H9 (cell line): ENCODE measurements at regions not wholly inside any gene's neighbourhood (a gene's known extent, or its start where the extent isn't known, plus 50 kb on each side); places are given as distances from the start of the nearest gene placed in this dataset.
"Not testable (repeated sequence)": the region's sequence is repeated elsewhere in the genome, so short reads cannot be mapped to it uniquely, and the experiment has no call there.

Source experiments
- DNase-seq: peaks from one replicate; pipeline ENCODE4 v3.0.0-alpha.2; 2017
- H2AFZ ChIP-seq: one replicate; pipeline ENCODE4 v1.6.1; 2013; ENCODE audit warnings: mild to moderate bottlenecking, low read length, control low read depth, moderate library complexity
- H2AK5ac ChIP-seq: 2 replicates; pipeline ENCODE4 v1.6.1; 2013; ENCODE audit warnings: low read length, control low read depth, mixed read lengths; ENCODE audit not compliant: insufficient read length
- H2BK120ac ChIP-seq: one replicate; pipeline ENCODE4 v1.6.1; 2013; ENCODE audit warnings: low read depth, mild to moderate bottlenecking, low read length, control low read depth, inconsistent platforms; ENCODE audit not compliant: poor library complexity, severe bottlenecking
- H2BK12ac ChIP-seq: 2 replicates; pipeline ENCODE4 v1.6.1; 2013; ENCODE audit warnings: low read length, control low read depth, mixed read lengths, low read depth; ENCODE audit not compliant: insufficient read length
- H2BK15ac ChIP-seq: 2 replicates; pipeline ENCODE4 v1.6.1; 2013; ENCODE audit warnings: low read depth, low read length, control low read depth
- H2BK20ac ChIP-seq: one replicate; pipeline ENCODE4 v1.6.1; 2013; ENCODE audit warnings: low read depth, mild to moderate bottlenecking, low read length, control low read depth, inconsistent platforms; ENCODE audit not compliant: poor library complexity, severe bottlenecking
- H2BK5ac ChIP-seq: 2 replicates; pipeline ENCODE4 v1.6.1; 2013; ENCODE audit warnings: low read length, control low read depth, mixed read lengths; ENCODE audit not compliant: insufficient read length
- H3K14ac ChIP-seq: 2 replicates; pipeline ENCODE4 v1.6.1; 2013; ENCODE audit warnings: low read length, control low read depth; ENCODE audit not compliant: insufficient read depth
- H3K18ac ChIP-seq: 2 replicates; pipeline ENCODE4 v1.6.1; 2013; ENCODE audit warnings: low read depth, mild to moderate bottlenecking, mixed read lengths, low read length, control low read depth; ENCODE audit not compliant: insufficient read length
- H3K23ac ChIP-seq: 2 replicates; pipeline ENCODE4 v1.6.1; 2013; ENCODE audit warnings: low read length, control low read depth, mixed read lengths, low read depth; ENCODE audit not compliant: insufficient read length
- H3K23me2 ChIP-seq: 2 replicates; pipeline ENCODE4 v1.6.1; 2013; ENCODE audit warnings: low read depth, mild to moderate bottlenecking, mixed read lengths, low read length, control low read depth; ENCODE audit not compliant: insufficient read length, poor library complexity, severe bottlenecking
- H3K27ac ChIP-seq: 2 replicates; pipeline ENCODE4 v1.5.1; 2013; ENCODE audit warnings: low read length, control low read depth, mixed read lengths, low read depth; ENCODE audit not compliant: insufficient read length
- H3K27me3 ChIP-seq: 2 replicates; pipeline ENCODE4 v1.6.1; 2013; ENCODE audit warnings: low read length, control low read depth, inconsistent platforms; ENCODE audit not compliant: insufficient read depth
- H3K4ac ChIP-seq: 2 replicates; pipeline ENCODE4 v1.6.1; 2013; ENCODE audit warnings: low read depth, mild to moderate bottlenecking, control low read depth, inconsistent platforms, low read length, moderate library complexity
- H3K4me1 ChIP-seq: 2 replicates; pipeline ENCODE4 v1.6.1; 2013; ENCODE audit warnings: low read length, control low read depth, inconsistent platforms; ENCODE audit not compliant: insufficient read depth
- H3K4me2 ChIP-seq: 2 replicates; pipeline ENCODE4 v1.6.1; 2013; ENCODE audit warnings: low read length, control low read depth, mixed read lengths; ENCODE audit not compliant: insufficient read length, insufficient read depth
- H3K56ac ChIP-seq: 2 replicates; pipeline ENCODE4 v1.6.1; 2013; ENCODE audit warnings: low read depth, mild to moderate bottlenecking, mixed read lengths, low read length, control low read depth; ENCODE audit not compliant: insufficient read length
- H3K79me1 ChIP-seq: 2 replicates; pipeline ENCODE4 v1.6.1; 2013; ENCODE audit warnings: low read depth, mild to moderate bottlenecking, moderate library complexity, low read length, control low read depth, inconsistent platforms; ENCODE audit not compliant: insufficient read depth, poor library complexity, severe bottlenecking
- H3K79me2 ChIP-seq: 2 replicates; pipeline ENCODE4 v1.6.1; 2013; ENCODE audit warnings: low read length, control low read depth, inconsistent platforms; ENCODE audit not compliant: insufficient read depth
- H3K9ac ChIP-seq: 2 replicates; pipeline ENCODE4 v1.6.1; 2013; ENCODE audit warnings: low read length, control low read depth, mixed read lengths; ENCODE audit not compliant: insufficient read length; ENCODE audit errors: extremely low read depth
- H3K9me3 ChIP-seq: one replicate; pipeline ENCODE4 v1.6.1; 2013; ENCODE audit warnings: low read depth, low read length, inconsistent platforms; ENCODE audit not compliant: control insufficient read depth
- H3T11ph ChIP-seq: one replicate; pipeline ENCODE4 v1.6.1; 2013; ENCODE audit warnings: mild to moderate bottlenecking, low read length, control low read depth, inconsistent platforms
- H4K20me1 ChIP-seq: one replicate; pipeline ENCODE4 v1.6.1; 2013; ENCODE audit not compliant: control insufficient read depth, insufficient read length, insufficient read depth
- H4K5ac ChIP-seq: 2 replicates; pipeline ENCODE4 v1.6.1; 2013; ENCODE audit warnings: low read depth, mild to moderate bottlenecking, mixed read lengths, low read length, control low read depth; ENCODE audit not compliant: insufficient read length
- H4K8ac ChIP-seq: replicated peaks from 2 replicates; pipeline ENCODE4 v1.6.1; 2013; ENCODE audit warnings: low read length, control low read depth, mixed read lengths, low read depth; ENCODE audit not compliant: insufficient read length
- H4K91ac ChIP-seq: 2 replicates; pipeline ENCODE4 v1.6.1; 2013; ENCODE audit warnings: low read depth, mild to moderate bottlenecking, moderate library complexity, mixed read lengths, low read length, control low read depth; ENCODE audit not compliant: insufficient read length
- H3K27ac Mint-ChIP-seq, 3 experiments: 2 replicates in 2 of 3; 3 replicates in 1 of 3; pipeline ENCODE4 v1.8.0; 2020 to 2021; ENCODE audit warnings: mixed read lengths in 3 of 3, mild to moderate bottlenecking in 1 of 3, moderate library complexity in 1 of 3
- H3K27me3 Mint-ChIP-seq: 2 replicates; pipeline ENCODE4 v1.8.0; 2021; ENCODE audit warnings: low read depth, mild to moderate bottlenecking, moderate library complexity, mixed read lengths
- H3K36me3 Mint-ChIP-seq, 3 experiments: 2 replicates in 2 of 3; 3 replicates in 1 of 3; pipeline ENCODE4 v1.8.0; 2020 to 2021; ENCODE audit warnings: low read depth in 3 of 3, mixed read lengths in 3 of 3; ENCODE audit not compliant: insufficient read depth in 1 of 3
- H3K4me1 Mint-ChIP-seq, 2 experiments: 2 replicates each; pipeline ENCODE4 v1.8.0; 2020; ENCODE audit warnings: mixed read lengths in 2 of 2
- H3K4me3 Mint-ChIP-seq, 2 experiments: 2 replicates in 1 of 2; 3 replicates in 1 of 2; pipeline ENCODE4 v1.8.0; 2020 to 2021; ENCODE audit warnings: mild to moderate bottlenecking in 2 of 2, mixed read lengths in 2 of 2, moderate library complexity in 1 of 2
- H3K9me3 Mint-ChIP-seq, 2 experiments: 2 replicates in 1 of 2; 3 replicates in 1 of 2; pipeline ENCODE4 v1.8.0; 2020; ENCODE audit warnings: mild to moderate bottlenecking in 2 of 2, mixed read lengths in 2 of 2, moderate library complexity in 1 of 2
- CTCF ChIP-seq: fragments of 200-600 bp; sonication (generic); conservative IDR thresholded peaks from 3 replicates; pipeline ENCODE4 v1.8.0; 2021; ENCODE audit warnings: antibody characterized with exemption, mild to moderate bottlenecking
- WGBS: extraction: QIAGEN DNeasy Blood & Tissue Kit; methylation state at CpG from one replicate; pipeline ENCODE4 v1.1.7; 2013; ENCODE audit warnings: missing lambda C conversion rate, low lambda C conversion rate, mixed read lengths; ENCODE audit not compliant: insufficient read length; ENCODE audit errors: extremely low coverage; 5-methylcytosine and 5-hydroxymethylcytosine counted together

- Histone ChIP-seq H3K9me3 (no peaks in the 10 kb centered on the region), H3K23ac (no peak overlapping the region), H3K23me2 (no peaks in the 10 kb centered on the region), H2BK120ac (no peak overlapping the region), H3K14ac (no peak overlapping the region), H3K79me1 (no peaks in the 10 kb centered on the region), H2BK15ac (no peak overlapping the region), H2AK5ac (no peak overlapping the region), H3K27me3 (no peaks in the 10 kb centered on the region), H3T11ph (no peak overlapping the region), H4K8ac (no peak overlapping the region), H4K91ac (no peak overlapping the region), H3K9ac (no peak overlapping the region), H2BK20ac (no peak overlapping the region), H3K27ac (no peak overlapping the region), H2BK5ac (no peak overlapping the region), H2BK12ac (no peak overlapping the region), H2AFZ (no peak overlapping the region), H3K4me1 (no peaks in the 10 kb centered on the region), H4K5ac (no peak overlapping the region), H3K79me2 (no peaks in the 10 kb centered on the region), H3K4me2 (no peak overlapping the region), H3K56ac (no peak overlapping the region), H4K20me1 (no peaks in the 10 kb centered on the region), H3K4ac (no peak overlapping the region), H3K18ac (no peak overlapping the region)
- H3K27ac Mint-ChIP-seq, result no peak overlapping the region
- H3K4me3 Mint-ChIP-seq, result no peak overlapping the region
- TF ChIP-seq CTCF, result no peak
- H3K9me3 Mint-ChIP-seq, result peaks cover 18 to 30% of the 10 kb centered on the region in 2 experiments
- peaks cover 0 to 4% (median 0%) of the 10 kb centered on the region in 3 experiments; a peak in 2 of 7 replicates for H3K36me3 Mint-ChIP-seq
- no peaks in the 10 kb centered on the region for H3K4me1 Mint-ChIP-seq
- no peak for DNase-seq
- no CpG with 5 or more reads among the region's 1 CpG for WGBS
- no peaks in the 10 kb centered on the region; the same call in 1 of the 2 replicates for H3K27me3 Mint-ChIP-seq
Measured at GRCh38 chr7:91496251-91496820, 232.1 kb downstream of the FZD1 start.

GRCh38 chr7:91497277-91497676 lies 233.0 kb downstream of the FZD1 start:
- not testable (repeated sequence) for H3T11ph ChIP-seq, H3K23me2 ChIP-seq, H4K91ac ChIP-seq, H2AK5ac ChIP-seq, DNase-seq, H2AFZ ChIP-seq, H4K5ac ChIP-seq, H3K23ac ChIP-seq, H3K27me3 Mint-ChIP-seq, H3K4me3 Mint-ChIP-seq, H3K27ac Mint-ChIP-seq, H2BK5ac ChIP-seq, H2BK120ac ChIP-seq, H3K27me3 ChIP-seq, H3K4me2 ChIP-seq, H2BK20ac ChIP-seq, H3K14ac ChIP-seq, H3K4me1 Mint-ChIP-seq, H3K18ac ChIP-seq, H2BK12ac ChIP-seq, H3K56ac ChIP-seq, H4K8ac ChIP-seq, H3K79me2 ChIP-seq, H3K9me3 ChIP-seq, H2BK15ac ChIP-seq, H3K36me3 Mint-ChIP-seq, H3K4ac ChIP-seq, H3K27ac ChIP-seq, H4K20me1 ChIP-seq, H3K4me1 ChIP-seq, H3K9ac ChIP-seq, H3K79me1 ChIP-seq
- H3K9me3 Mint-ChIP-seq, result peaks cover 19 to 31% of the 10 kb centered on the region in 2 experiments
- WGBS, result no CpG with 5 or more reads among the region's 1 CpG
